Naive thymus-derived CD8-positive, alpha-beta T cell (primary cell): ENCODE measurements at regions not wholly inside any gene's neighbourhood (a gene's known extent, or its start where the extent isn't known, plus 50 kb on each side); places are given as distances from the start of the nearest gene placed in this dataset.
"Not testable (repeated sequence)": the region's sequence is repeated elsewhere in the genome, so short reads cannot be mapped to it uniquely, and the experiment has no call there.

Experiments
- ATAC-seq, 2 donors: fragments of 150-1000 bp; cut with Tn5 transposase in 1 of 2; sonication (Bioruptor Pico), chemical (Tn5 transposase) in 1 of 2; 1 replicate in 1 of 2; 2 replicates in 1 of 2; pipeline ENCODE4 v1.10.0; 2021; ENCODE audit warnings: mild to moderate bottlenecking in 2 of 2, moderate library complexity in 2 of 2
- POLR2A ChIA-PET: fragments of 350-600 bp; sonication (Branson Sonifier 250); formaldehyde crosslinking; loops from one replicate; lab custom pipeline; 2021; ENCODE audit warnings: antibody characterized with exemption; lab: Charles Lee
- DNase-seq, 10 donors: peaks; one replicate each; pipeline versions ENCODE4 v3.0.0 to v3.0.0-alpha.2; 2020 to 2022
- H3K27ac Mint-ChIP-seq, 10 donors: one replicate each; pipeline ENCODE4 v1.8.0; 2020 to 2022; ENCODE audit warnings: mild to moderate bottlenecking in 10 of 10, mixed read lengths in 10 of 10, moderate library complexity in 4 of 10, inconsistent platforms in 1 of 10
- H3K27me3 Mint-ChIP-seq, 5 donors: one replicate each; pipeline ENCODE4 v1.8.0; 2021 to 2022; ENCODE audit warnings: mixed read lengths in 5 of 5
- H3K36me3 Mint-ChIP-seq, 3 donors: one replicate each; pipeline ENCODE4 v1.8.0; 2020 to 2022; ENCODE audit warnings: mixed read lengths in 3 of 3, mild to moderate bottlenecking in 2 of 3, inconsistent platforms in 1 of 3
- H3K4me1 Mint-ChIP-seq, 4 donors: one replicate each; pipeline ENCODE4 v1.8.0; 2021 to 2022; ENCODE audit warnings: mixed read lengths in 4 of 4
- H3K4me3 Mint-ChIP-seq, 10 donors: one replicate each; pipeline ENCODE4 v1.8.0; 2020 to 2022; ENCODE audit warnings: mild to moderate bottlenecking in 10 of 10, mixed read lengths in 10 of 10, moderate library complexity in 6 of 10, inconsistent platforms in 1 of 10
- H3K9me3 Mint-ChIP-seq, 9 donors: one replicate each; pipeline ENCODE4 v1.8.0; 2020 to 2022; ENCODE audit warnings: mixed read lengths in 9 of 9, mild to moderate bottlenecking in 3 of 9, inconsistent platforms in 1 of 9, moderate library complexity in 1 of 9

- Mint-ChIP-seq H3K9me3 (peaks cover 0 to 24% (median 2%) of the 10 kb centered on the region in 9 donors), H3K4me3 (no peak overlapping the region), H3K27me3 (no peaks in the 10 kb centered on the region), H3K4me1 (no peaks in the 10 kb centered on the region), H3K36me3 (no peaks in the 10 kb centered on the region), H3K27ac (no peak overlapping the region)
- DNase-seq (no peak), ATAC-seq (no peak)
- POLR2A ChIA-PET = no interaction called here
These were observed 375.9 kb downstream of the NXPH1 start for GRCh38 chr7:8809320-8809719.

- no peak for ATAC-seq
- DNase-seq = no peak
- Mint-ChIP-seq H3K27ac (no peak overlapping the region), H3K9me3 (peaks cover 0 to 17% (median 3%) of the 10 kb centered on the region in 9 donors), H3K4me3 (no peak overlapping the region), H3K36me3 (no peaks in the 10 kb centered on the region), H3K4me1 (no peaks in the 10 kb centered on the region), H3K27me3 (no peaks in the 10 kb centered on the region)
- POLR2A ChIA-PET = no interaction called here
These were observed 384.1 kb downstream of the NXPH1 start for GRCh38 chr7:8817448-8818036.

GRCh38 chr7:8818406-8818805 lies 385.0 kb downstream of the NXPH1 start:
- DNase-seq (no peak), ATAC-seq (no peak)
- H3K4me3 Mint-ChIP-seq = no peak overlapping the region
- H3K4me1 Mint-ChIP-seq = no peaks in the 10 kb centered on the region
- H3K27me3 Mint-ChIP-seq = no peaks in the 10 kb centered on the region
- H3K36me3 Mint-ChIP-seq = no peaks in the 10 kb centered on the region
- peaks cover 0 to 21% (median 5%) of the 10 kb centered on the region in 9 donors for H3K9me3 Mint-ChIP-seq
- POLR2A ChIA-PET = no interaction called here
- H3K27ac Mint-ChIP-seq = no peak overlapping the region

- H3K4me1 Mint-ChIP-seq = no peaks in the 10 kb centered on the region
- POLR2A ChIA-PET = no interaction called here
- H3K27me3 Mint-ChIP-seq = no peaks in the 10 kb centered on the region
- H3K27ac Mint-ChIP-seq = no peak overlapping the region
- H3K9me3 Mint-ChIP-seq = peaks cover 0 to 21% (median 6%) of the 10 kb centered on the region in 9 donors
- H3K36me3 Mint-ChIP-seq = no peaks in the 10 kb centered on the region
- ATAC-seq (no peak), DNase-seq (no peak)
- H3K4me3 Mint-ChIP-seq = no peak overlapping the region
These were observed 389.2 kb downstream of the NXPH1 start for GRCh38 chr7:8822595-8822994.

GRCh38 chr7:8823486-8823885 lies 390.1 kb downstream of the NXPH1 start:
- Mint-ChIP-seq H3K9me3 (peaks cover 0 to 21% (median 5%) of the 10 kb centered on the region in 9 donors), H3K4me3 (no peak overlapping the region), H3K36me3 (no peaks in the 10 kb centered on the region), H3K27ac (no peak overlapping the region), H3K4me1 (no peaks in the 10 kb centered on the region), H3K27me3 (no peaks in the 10 kb centered on the region)
- no peak for DNase-seq
- POLR2A ChIA-PET = no interaction called here
- ATAC-seq = no peak

GRCh38 chr7:8827329-8827728 lies 393.9 kb downstream of the NXPH1 start:
- POLR2A ChIA-PET = no interaction called here
- no peak for ATAC-seq
- no peaks in the 10 kb centered on the region for H3K4me1 Mint-ChIP-seq
- DNase-seq = no peak
- H3K27ac Mint-ChIP-seq = no peak overlapping the region
- no peaks in the 10 kb centered on the region for H3K36me3 Mint-ChIP-seq
- no peak overlapping the region for H3K4me3 Mint-ChIP-seq
- H3K27me3 Mint-ChIP-seq = no peaks in the 10 kb centered on the region
- H3K9me3 Mint-ChIP-seq = peaks cover 0 to 11% (median 3%) of the 10 kb centered on the region in 9 donors

GRCh38 chr7:8829100-8829499 lies 395.7 kb downstream of the NXPH1 start:
- no peak for ATAC-seq
- H3K4me1 Mint-ChIP-seq = no peaks in the 10 kb centered on the region
- H3K9me3 Mint-ChIP-seq = peaks cover 0 to 10% (median 0%) of the 10 kb centered on the region in 9 donors

GRCh38 chr7:8831376-8831775 lies 398.0 kb downstream of the NXPH1 start:
- no peaks in the 10 kb centered on the region for H3K4me1 Mint-ChIP-seq
- H3K27me3 Mint-ChIP-seq = no peaks in the 10 kb centered on the region
- no peak overlapping the region for H3K4me3 Mint-ChIP-seq
- H3K36me3 Mint-ChIP-seq = no peaks in the 10 kb centered on the region
- peaks cover 0 to 12% (median 0%) of the 10 kb centered on the region in 9 donors for H3K9me3 Mint-ChIP-seq
- POLR2A ChIA-PET = no interaction called here
- DNase-seq (no peak), ATAC-seq (no peak)
- no peak overlapping the region for H3K27ac Mint-ChIP-seq

More at GRCh38 chr7:8829100-8829499, 395.7 kb downstream of the NXPH1 start:
- no peaks in the 10 kb centered on the region for H3K36me3 Mint-ChIP-seq
- no peak for DNase-seq
- H3K27me3 Mint-ChIP-seq = no peaks in the 10 kb centered on the region
- H3K4me3 Mint-ChIP-seq = no peak overlapping the region
- POLR2A ChIA-PET = no interaction called here
- no peak overlapping the region for H3K27ac Mint-ChIP-seq

- Mint-ChIP-seq H3K4me1 (no peaks in the 10 kb centered on the region), H3K27me3 (no peaks in the 10 kb centered on the region), H3K9me3 (peaks cover 0 to 13% (median 2%) of the 10 kb centered on the region in 9 donors), H3K4me3 (no peak overlapping the region), H3K36me3 (no peaks in the 10 kb centered on the region), H3K27ac (no peak overlapping the region)
- no peak for DNase-seq
- ATAC-seq = no peak
- POLR2A ChIA-PET = no interaction called here
These were observed 399.9 kb downstream of the NXPH1 start for GRCh38 chr7:8833355-8833754.

GRCh38 chr7:8841171-8841570 lies 407.8 kb downstream of the NXPH1 start:
- Mint-ChIP-seq H3K4me3 (no peak overlapping the region), H3K27me3 (no peaks in the 10 kb centered on the region), H3K36me3 (no peaks in the 10 kb centered on the region), H3K9me3 (peaks cover 0 to 20% (median 2%) of the 10 kb centered on the region in 9 donors), H3K27ac (no peak overlapping the region), H3K4me1 (no peaks in the 10 kb centered on the region)
- no peak for ATAC-seq
- no peak for DNase-seq
- POLR2A ChIA-PET = no interaction called here

- POLR2A ChIA-PET = no interaction called here
- Mint-ChIP-seq H3K27me3 (no peaks in the 10 kb centered on the region), H3K27ac (no peak overlapping the region), H3K4me3 (no peak overlapping the region), H3K36me3 (no peaks in the 10 kb centered on the region), H3K9me3 (peaks cover 0 to 15% (median 4%) of the 10 kb centered on the region in 9 donors), H3K4me1 (no peaks in the 10 kb centered on the region)
- DNase-seq (no peak), ATAC-seq (no peak)
These were observed 438.3 kb downstream of the NXPH1 start for GRCh38 chr7:8871716-8872115.

- H3K27me3 Mint-ChIP-seq = no peaks in the 10 kb centered on the region
- ATAC-seq (no peak), DNase-seq (no peak)
- POLR2A ChIA-PET = no interaction called here
- H3K36me3 Mint-ChIP-seq = no peaks in the 10 kb centered on the region
- no peak overlapping the region for H3K4me3 Mint-ChIP-seq
- no peaks in the 10 kb centered on the region for H3K4me1 Mint-ChIP-seq
- H3K9me3 Mint-ChIP-seq = peaks cover 6 to 21% (median 9%) of the 10 kb centered on the region in 9 donors
- no peak overlapping the region for H3K27ac Mint-ChIP-seq
These were observed 448.5 kb downstream of the NXPH1 start for GRCh38 chr7:8881916-8882315.

GRCh38 chr7:8885480-8886000 lies 452.1 kb downstream of the NXPH1 start:
- no peak for DNase-seq
- Mint-ChIP-seq H3K27me3 (no peaks in the 10 kb centered on the region), H3K36me3 (peaks cover 0 to 8% (median 0%) of the 10 kb centered on the region in 3 donors), H3K4me3 (no peak overlapping the region), H3K27ac (no peak overlapping the region), H3K9me3 (peaks cover 0 to 27% (median 6%) of the 10 kb centered on the region in 9 donors), H3K4me1 (no peaks in the 10 kb centered on the region)
- POLR2A ChIA-PET = no interaction called here
- no peak for ATAC-seq

- POLR2A ChIA-PET, H3K4me1 Mint-ChIP-seq, DNase-seq, H3K4me3 Mint-ChIP-seq, H3K27ac Mint-ChIP-seq, H3K27me3 Mint-ChIP-seq, ATAC-seq, H3K36me3 Mint-ChIP-seq: not testable (repeated sequence)
- peaks cover 0 to 30% (median 10%) of the 10 kb centered on the region in 9 donors for H3K9me3 Mint-ChIP-seq
These were observed 456.9 kb downstream of the NXPH1 start for GRCh38 chr7:8890346-8890745.
